Hepatocyte (in vitro differentiated cells): ENCODE measurements at regions not wholly inside any gene's neighbourhood (a gene's known extent, or its start where the extent isn't known, plus 50 kb on each side); places are given as distances from the start of the nearest gene placed in this dataset.

Experiments
- DNase-seq: peaks from one replicate; pipeline ENCODE4 v3.0.0-alpha.2; 2016; ENCODE audit warnings: low spot score
- H2AFZ ChIP-seq: fragments of 200-600 bp; sonication (generic); 2 replicates; pipeline ENCODE4 v1.6.0; 2016; ENCODE audit warnings: antibody characterized with exemption, mild to moderate bottlenecking
- H3K27ac ChIP-seq: fragments of 200-600 bp; sonication (generic); 2 replicates; pipeline ENCODE4 v1.5.1; 2016; ENCODE audit warnings: mild to moderate bottlenecking
- H3K27me3 ChIP-seq: fragments of 200-600 bp; sonication (generic); 2 replicates; pipeline ENCODE4 v1.6.1; 2016
- H3K36me3 ChIP-seq: fragments of 200-600 bp; sonication (generic); replicated peaks from 2 replicates; pipeline ENCODE4 v1.5.1; 2016; ENCODE audit warnings: low read depth; ENCODE audit not compliant: insufficient read depth
- H3K4me1 ChIP-seq: fragments of 200-600 bp; sonication (generic); 2 replicates; pipeline ENCODE4 v1.5.1; 2016; ENCODE audit warnings: mild to moderate bottlenecking, moderate library complexity; ENCODE audit not compliant: insufficient read depth
- H3K4me2 ChIP-seq: fragments of 200-600 bp; sonication (generic); 2 replicates; pipeline ENCODE4 v1.6.0; 2016
- H3K4me3 ChIP-seq: fragments of 200-600 bp; sonication (generic); 2 replicates; pipeline ENCODE4 v1.5.1; 2016; ENCODE audit warnings: mild to moderate bottlenecking
- H3K79me2 ChIP-seq: fragments of 200-600 bp; sonication (generic); 2 replicates; pipeline ENCODE4 v1.6.0; 2017; ENCODE audit warnings: mild to moderate bottlenecking
- H3K9me2 ChIP-seq: fragments of 200-600 bp; sonication (generic); replicated peaks from 2 replicates; pipeline ENCODE4 v1.6.0; 2017; ENCODE audit warnings: mild to moderate bottlenecking; ENCODE audit not compliant: insufficient read depth
- H3K9me3 ChIP-seq: fragments of 200-600 bp; sonication (generic); 2 replicates; pipeline ENCODE4 v1.5.1; 2016; ENCODE audit warnings: low read depth, mild to moderate bottlenecking
- H4K20me1 ChIP-seq: fragments of 200-600 bp; sonication (generic); 2 replicates; pipeline ENCODE4 v1.6.0; 2016; ENCODE audit warnings: mild to moderate bottlenecking; ENCODE audit not compliant: insufficient read depth, poor library complexity, severe bottlenecking
- CTCF ChIP-seq: fragments of 200-600 bp; sonication (generic); IDR thresholded peaks from 2 replicates; pipeline ENCODE4 v1.5.1; 2016; ENCODE audit warnings: antibody characterized with exemption, mild to moderate bottlenecking; ENCODE audit not compliant: poor library complexity
- EZH2 ChIP-seq: fragments of 200-600 bp; sonication (generic); IDR thresholded peaks from 2 replicates; pipeline ENCODE4 v1.6.1; 2016; ENCODE audit warnings: antibody characterized with exemption, mild to moderate bottlenecking, borderline replicate concordance
- EZH2phosphoT487 ChIP-seq: fragments of 200-600 bp; sonication (generic); IDR thresholded peaks from one replicate; pipeline ENCODE4 v1.6.1; 2018; ENCODE audit warnings: antibody characterized with exemption, mild to moderate bottlenecking, low read depth, moderate library complexity; ENCODE audit not compliant: unreplicated experiment, severe bottlenecking
- WGBS: methylation state at CpG from one replicate; pipeline ENCODE4 v1.1.6; 2016; ENCODE audit warnings: low lambda C conversion rate; ENCODE audit errors: missing lambda C conversion rate; 5-methylcytosine and 5-hydroxymethylcytosine counted together

GRCh38 chr13:22092791-22093560, 422.1 kb downstream of the FGF9 start:
- Histone ChIP-seq H2AFZ (no peak overlapping the region), H3K9me3 (no peaks in the 10 kb centered on the region), H3K79me2 (no peaks in the 10 kb centered on the region), H3K4me3 (no peak overlapping the region), H3K27me3 (no peaks in the 10 kb centered on the region), H3K9me2 (no peaks in the 10 kb centered on the region), H3K36me3 (no peaks in the 10 kb centered on the region), H4K20me1 (no peaks in the 10 kb centered on the region), H3K4me2 (no peak overlapping the region), H3K4me1 (peaks cover 16% of the 10 kb centered on the region), H3K27ac (no peak overlapping the region)
- TF ChIP-seq EZH2phosphoT487 (no peak), EZH2 (no peak), CTCF (no peak)
- 90% methylated on average over 5 of the region's 5 CpGs for WGBS
- no peak for DNase-seq

GRCh38 chr13:22095794-22096193, 424.9 kb downstream of the FGF9 start:
- 64% methylated on average over 3 of the region's 3 CpGs for WGBS
- Histone ChIP-seq H3K79me2 (no peaks in the 10 kb centered on the region), H3K36me3 (no peaks in the 10 kb centered on the region), H3K4me1 (peaks cover 11% of the 10 kb centered on the region), H2AFZ (no peak overlapping the region), H4K20me1 (no peaks in the 10 kb centered on the region), H3K9me3 (no peaks in the 10 kb centered on the region), H3K9me2 (no peaks in the 10 kb centered on the region), H3K4me3 (no peak overlapping the region), H3K27ac (no peak overlapping the region), H3K27me3 (no peaks in the 10 kb centered on the region), H3K4me2 (no peak overlapping the region)
- DNase-seq, result no peak
- no peak for TF ChIP-seq CTCF
- TF ChIP-seq EZH2, result no peak
- no peak for TF ChIP-seq EZH2phosphoT487

- no peak for DNase-seq
- Histone ChIP-seq H3K4me2 (no peak overlapping the region), H3K4me3 (no peak overlapping the region), H3K9me3 (no peaks in the 10 kb centered on the region), H3K79me2 (no peaks in the 10 kb centered on the region), H3K27ac (no peak overlapping the region), H2AFZ (no peak overlapping the region), H3K36me3 (no peaks in the 10 kb centered on the region), H3K27me3 (no peaks in the 10 kb centered on the region), H3K4me1 (no peaks in the 10 kb centered on the region), H3K9me2 (no peaks in the 10 kb centered on the region), H4K20me1 (no peaks in the 10 kb centered on the region)
- TF ChIP-seq EZH2phosphoT487 (no peak), EZH2 (no peak), CTCF (no peak)
Observed at GRCh38 chr13:22099585-22099984, 428.7 kb downstream of the FGF9 start.

GRCh38 chr13:22102271-22102670, 431.4 kb downstream of the FGF9 start:
- DNase-seq, result no peak
- 100% methylated on average over 1 of the region's 1 CpG for WGBS

More at GRCh38 chr13:22102271-22102670, 431.4 kb downstream of the FGF9 start:
- no peak overlapping the region for H3K4me2 ChIP-seq
- TF ChIP-seq EZH2phosphoT487 (no peak), EZH2 (no peak), CTCF (no peak)
- no peaks in the 10 kb centered on the region for H3K9me3 ChIP-seq
- no peak overlapping the region for H3K27ac ChIP-seq
- no peak overlapping the region for H3K4me3 ChIP-seq
- H3K9me2 ChIP-seq, result no peaks in the 10 kb centered on the region
- no peaks in the 10 kb centered on the region for H3K27me3 ChIP-seq
- H2AFZ ChIP-seq, result no peak overlapping the region
- H4K20me1 ChIP-seq, result no peaks in the 10 kb centered on the region
- H3K4me1 ChIP-seq, result peaks cover 2% of the 10 kb centered on the region
- no peaks in the 10 kb centered on the region for H3K79me2 ChIP-seq
- no peaks in the 10 kb centered on the region for H3K36me3 ChIP-seq
